Suprapubic skin (tissue), 3 donors: ENCODE measurements at regions not wholly inside any gene's neighbourhood (a gene's known extent, or its start where the extent isn't known, plus 50 kb on each side); places are given as distances from the start of the nearest gene placed in this dataset.

ENCODE experiments used
- CTCF ChIP-seq, 2 donors: fragments of 200-600 bp in 1 of 2; fragments of 450-650 bp in 1 of 2; sonication (generic) in 1 of 2; IDR thresholded peaks; one replicate each; pipeline ENCODE4 v1.5.1; 2016 to 2019; ENCODE audit warnings: antibody characterized with exemption in 2 of 2, mild to moderate bottlenecking in 1 of 2, moderate library complexity in 1 of 2
- EP300 ChIP-seq: sonication (generic); formaldehyde crosslinking; IDR thresholded peaks from one replicate; pipeline ENCODE4 v1.6.1; 2017; ENCODE audit warnings: antibody characterized with exemption
- POLR2A ChIP-seq, 2 donors: fragments of 450-650 bp; IDR thresholded peaks; one replicate each; pipeline ENCODE4 v1.6.1; 2017; ENCODE audit warnings: antibody characterized with exemption in 2 of 2, mild to moderate bottlenecking in 2 of 2, moderate library complexity in 2 of 2

GRCh38 chr18:61989138-61989537 is 96.3 kb upstream of the RNF152 start:
- TF ChIP-seq POLR2A (IDR thresholded peaks at IDR 0.05) (no peak), CTCF (IDR thresholded peaks at IDR 0.05) (no peak), EP300 (no peak)
